HCT116 (cell line): ENCODE measurements at regions not wholly inside any gene's neighbourhood (a gene's known extent, or its start where the extent isn't known, plus 50 kb on each side); places are given as distances from the start of the nearest gene placed in this dataset.

Experiments
- CEBPB ChIP-seq: IDR thresholded peaks from 2 replicates; pipeline ENCODE4 v1.6.1; 2012; ENCODE audit warnings: low read depth
- CTCF ChIP-seq, 3 experiments: fragments of 200-600 bp in 1 of 3; sonication (generic) in 1 of 3; IDR thresholded peaks in 2 of 3; conservative IDR thresholded peaks in 1 of 3; 2 replicates each; pipeline ENCODE4 v1.5.1; 2012 to 2017; ENCODE audit warnings: low read depth in 2 of 3, low read length in 2 of 3, antibody characterized with exemption in 1 of 3, borderline replicate concordance in 1 of 3, control low read depth in 1 of 3, mild to moderate bottlenecking in 1 of 3, mixed read lengths in 1 of 3, mixed run types in 1 of 3, moderate library complexity in 1 of 3; ENCODE audit not compliant: insufficient read depth in 1 of 3
- POLR2AphosphoS5 ChIP-seq: IDR thresholded peaks from 2 replicates; pipeline ENCODE4 v1.6.1; 2011; ENCODE audit warnings: mild to moderate bottlenecking, low read depth, low read length, moderate library complexity
- SRF ChIP-seq: IDR thresholded peaks from 2 replicates; pipeline ENCODE4 v1.6.1; 2012; ENCODE audit warnings: low read depth

GRCh38 chr13:60214213-60215055 is 50.7 kb upstream of the DIAPH3 start:
- TF ChIP-seq CEBPB, result no peak
- no peak for TF ChIP-seq SRF
- TF ChIP-seq POLR2AphosphoS5, result no peak
- no peak for TF ChIP-seq CTCF (IDR thresholded peaks at IDR 0.05 in 2 of 3, conservative IDR thresholded peaks at IDR 0.05 in 1 of 3; ENCODE audit: borderline replicate concordance in 1 of 3, insufficient read depth in 1 of 3, low read depth in 2 of 3, low read length in 2 of 3)
